HepG2 (cell line): ENCODE measurements at regions not wholly inside any gene's neighbourhood (a gene's known extent, or its start where the extent isn't known, plus 50 kb on each side); places are given as distances from the start of the nearest gene placed in this dataset.

Source experiments
- ATAC-seq: fragments of 200-7000 bp; cut with Tn5 transposase; 3 replicates; pipeline ENCODE4 v1.9.1; 2020; ENCODE audit warnings: mild to moderate bottlenecking, moderate library complexity
- BruUV-seq: library from RNA; stranded (reverse); fragments of 400-500 nt; replicated peaks from 2 replicates; lab custom pipeline; 2021; lab: Mats Ljungman, UMichigan
- CTCF ChIA-PET: fragments of 300-600 bp; formaldehyde crosslinking; extraction: SDS; loops from one replicate; lab custom pipeline; 2021; ENCODE audit warnings: low total read pairs, inconsistent platforms, low intra/inter-chr PET ratio; lab: Yijun Ruan, JAX
- POLR2A ChIA-PET: fragments of 350-600 bp; sonication (Branson Sonifier 250); formaldehyde crosslinking; loops from one replicate; lab custom pipeline; 2020; ENCODE audit warnings: antibody characterized with exemption, inconsistent platforms; lab: Yijun Ruan, JAX
- DNase-seq: peaks from one replicate; pipeline ENCODE4 v3.0.0-alpha.2; 2015; ENCODE audit warnings: low spot score
- FAIRE-seq: peaks from 3 replicates; lab custom pipeline; 2011; peaks lifted over from hg19 to GRCh38; lab: Jason Lieb, UNC
- H2AFZ ChIP-seq: one replicate; pipeline ENCODE4 v1.6.1; 2011; ENCODE audit warnings: low read length, inconsistent platforms
- H3K27ac ChIP-seq: fragments of 300-600 bp; 3 replicates; pipeline ENCODE4 v1.8.0; 2011; ENCODE audit warnings: mixed run types, mild to moderate bottlenecking, mixed read lengths, low read length, inconsistent platforms; ENCODE audit not compliant: insufficient read depth; ENCODE audit errors: extremely low read length
- H3K27me3 ChIP-seq, 2 experiments: fragments of 200-600 bp in 1 of 2; 2 replicates in 1 of 2; 3 replicates in 1 of 2; pipeline versions ENCODE4 v1.6.0 to v1.8.0; 2011; ENCODE audit warnings: low read length in 2 of 2, mild to moderate bottlenecking in 2 of 2, moderate library complexity in 2 of 2, inconsistent platforms in 1 of 2; ENCODE audit not compliant: insufficient read depth in 2 of 2, control insufficient read depth in 1 of 2
- H3K36me3 ChIP-seq, 2 experiments: fragments of 200-600 bp in 1 of 2; replicated peaks in 1 of 2; 2 replicates in 1 of 2; 3 replicates in 1 of 2; pipeline versions ENCODE4 v1.5.1 to v1.8.0; 2011; ENCODE audit warnings: low read length in 2 of 2, inconsistent platforms in 1 of 2; ENCODE audit not compliant: insufficient read depth in 2 of 2, control insufficient read depth in 1 of 2
- H3K4me1 ChIP-seq: 2 replicates; pipeline ENCODE4 v1.5.1; 2012; ENCODE audit warnings: low read length, inconsistent platforms; ENCODE audit not compliant: insufficient read depth
- H3K4me2 ChIP-seq: 2 replicates; pipeline ENCODE4 v1.6.0; 2011; ENCODE audit warnings: low read depth, low read length, inconsistent platforms
- H3K4me3 ChIP-seq, 3 experiments: fragments of 200-600 bp in 1 of 3; sonication (generic), shearing (Covaris generic) in 1 of 3; replicated peaks in 1 of 3; 2 replicates each; pipeline ENCODE4 v1.5.1; 2011 to 2016; ENCODE audit warnings: low read length in 3 of 3, inconsistent platforms in 2 of 3, low read depth in 2 of 3, mild to moderate bottlenecking in 2 of 3, control low read depth in 1 of 3, mixed read lengths in 1 of 3; ENCODE audit not compliant: insufficient read depth in 1 of 3
- H3K79me2 ChIP-seq: one replicate; pipeline ENCODE4 v1.6.1; 2011; ENCODE audit warnings: low read length, inconsistent platforms; ENCODE audit not compliant: insufficient read depth
- H3K9ac ChIP-seq: 2 replicates; pipeline ENCODE4 v1.6.0; 2011; ENCODE audit warnings: mild to moderate bottlenecking, low read depth, low read length, inconsistent platforms; ENCODE audit not compliant: insufficient read depth
- H3K9me3 ChIP-seq: 2 replicates; pipeline ENCODE4 v1.5.1; 2012; ENCODE audit warnings: mild to moderate bottlenecking, low read length
- H4K20me1 ChIP-seq: 2 replicates; pipeline ENCODE4 v1.6.0; 2011; ENCODE audit warnings: inconsistent platforms, mild to moderate bottlenecking, low read length, moderate library complexity; ENCODE audit not compliant: insufficient read depth
- KMT2A ChIP-seq: sonication (generic); formaldehyde crosslinking; IDR thresholded peaks from 2 replicates; pipeline ENCODE4 v1.4.0; 2020; ENCODE audit warnings: missing genetic modification reagents
- MXI1 ChIP-seq: IDR thresholded peaks from 3 replicates; pipeline ENCODE4 v1.6.1; 2012; ENCODE audit warnings: low read depth, low read length, inconsistent platforms, borderline replicate concordance
- NR2C2 ChIP-seq: sonication (generic); formaldehyde crosslinking; IDR thresholded peaks from 2 replicates; pipeline ENCODE4 v1.4.0; 2020; ENCODE audit warnings: missing genetic modification reagents, mild to moderate bottlenecking, moderate library complexity, borderline replicate concordance
- ONECUT2 ChIP-seq: sonication (generic); formaldehyde crosslinking; IDR thresholded peaks from 2 replicates; pipeline ENCODE4 v1.4.0; 2020; ENCODE audit warnings: missing genetic modification reagents
- REPIN1 ChIP-seq: sonication (generic); formaldehyde crosslinking; IDR thresholded peaks from 2 replicates; pipeline ENCODE4 v1.8.0; 2022; ENCODE audit warnings: missing genetic modification reagents, low read depth, mild to moderate bottlenecking, borderline replicate concordance
- TBL1XR1 ChIP-seq: fragments of 150-350 bp; IDR thresholded peaks from 2 replicates; pipeline ENCODE4 v1.6.1; 2014; ENCODE audit warnings: borderline replicate concordance, low read length; ENCODE audit not compliant: partially characterized antibody
- TGIF2 ChIP-seq: IDR thresholded peaks from 2 replicates; pipeline ENCODE4 v1.6.1; 2016; ENCODE audit warnings: control low read depth, missing compliant biosample characterization
- ZNF788 ChIP-seq: sonication (generic); formaldehyde crosslinking; IDR thresholded peaks from 2 replicates; pipeline ENCODE4 v1.5.0; 2020; ENCODE audit warnings: mild to moderate bottlenecking, missing genetic modification reagents, borderline replicate concordance
- ZSCAN22 ChIP-seq: sonication (generic); formaldehyde crosslinking; IDR thresholded peaks from 2 replicates; pipeline ENCODE4 v1.4.0; 2020; ENCODE audit warnings: mild to moderate bottlenecking, missing genetic modification reagents
- WGBS: methylation state at CpG from one replicate; pipeline ENCODE4 v1.1.6; 2017; ENCODE audit warnings: low lambda C conversion rate; 5-methylcytosine and 5-hydroxymethylcytosine counted together
- in situ Hi-C: cut with HindIII; loops from 2 replicates; pipeline ENCODE4 v1.10.0; 2017; ENCODE audit warnings: low pct_unique_long_range_greater_than_20kb; ENCODE audit not compliant: extremely low pct_ligation_motif_present
- intact Hi-C: fragments of 100-400 bp; cut with micrococcal nuclease; formaldehyde crosslinking; loops from one replicate; pipeline ENCODE4 v1.10.0; 2022; ENCODE audit not compliant: unreplicated experiment
- TF ChIP-seq, protein P1 (sequence below): sonication (generic); formaldehyde crosslinking; IDR thresholded peaks from 2 replicates; pipeline ENCODE4 v1.4.0; 2020; ENCODE audit warnings: missing genetic modification reagents
- TF ChIP-seq, protein P2 (sequence below): IDR thresholded peaks from 2 replicates; pipeline ENCODE4 v1.6.1; 2016; ENCODE audit warnings: missing compliant biosample characterization, missing genetic modification reagents, borderline replicate concordance

DNA sequence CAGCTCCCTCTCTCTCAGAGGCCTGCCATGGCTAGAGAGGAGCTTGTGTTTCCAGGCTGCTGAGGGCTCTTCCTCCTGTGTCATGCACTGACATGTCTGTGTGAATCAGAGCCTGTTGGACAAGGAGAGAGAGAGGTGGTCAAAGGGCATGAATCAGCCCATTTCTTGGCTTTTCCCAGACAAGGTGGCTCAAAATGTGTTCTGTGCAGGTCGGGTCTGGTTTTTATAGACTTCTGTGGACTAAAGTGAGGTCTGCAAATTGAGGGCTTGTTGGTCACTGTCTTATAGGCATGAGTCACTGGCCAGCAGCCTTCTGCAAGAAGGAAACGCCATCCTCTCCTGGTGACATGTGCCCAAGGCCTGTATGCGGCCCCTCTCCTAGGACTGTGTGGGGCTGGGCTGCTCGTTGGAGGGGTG is 97.9 kb downstream of the FOXL1 start:
- no peak for TF ChIP-seq TGIF2 (CRISPR knock-in tag)
- TF ChIP-seq NR2C2 (CRISPR knock-in tag): no peak
- TF ChIP-seq REPIN1 (CRISPR knock-in tag): no peak
- TF ChIP-seq TBL1XR1: no peak
- TF ChIP-seq, protein P1, sequence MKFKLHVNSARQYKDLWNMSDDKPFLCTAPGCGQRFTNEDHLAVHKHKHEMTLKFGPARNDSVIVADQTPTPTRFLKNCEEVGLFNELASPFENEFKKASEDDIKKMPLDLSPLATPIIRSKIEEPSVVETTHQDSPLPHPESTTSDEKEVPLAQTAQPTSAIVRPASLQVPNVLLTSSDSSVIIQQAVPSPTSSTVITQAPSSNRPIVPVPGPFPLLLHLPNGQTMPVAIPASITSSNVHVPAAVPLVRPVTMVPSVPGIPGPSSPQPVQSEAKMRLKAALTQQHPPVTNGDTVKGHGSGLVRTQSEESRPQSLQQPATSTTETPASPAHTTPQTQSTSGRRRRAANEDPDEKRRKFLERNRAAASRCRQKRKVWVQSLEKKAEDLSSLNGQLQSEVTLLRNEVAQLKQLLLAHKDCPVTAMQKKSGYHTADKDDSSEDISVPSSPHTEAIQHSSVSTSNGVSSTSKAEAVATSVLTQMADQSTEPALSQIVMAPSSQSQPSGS: no peak
- TF ChIP-seq KMT2A: no peak
- TF ChIP-seq MXI1: no peak
- TF ChIP-seq ZSCAN22 (CRISPR knock-in tag): no peak
- TF ChIP-seq, all 625 proteins: peak for 0
- no peak for DNase-seq
- intact Hi-C loops (no loop called here), in situ Hi-C loops (no loop called here)
- no TSS peak for BruUV-seq
- H3K36me3 ChIP-seq: no peaks in the 10 kb centered on the region
- H3K27me3 ChIP-seq: peaks cover 4 to 37% of the 10 kb centered on the region in 2 experiments; a peak in 4 of 5 replicates
- H3K4me3 ChIP-seq: no peak overlapping the region
- H3K9me3 ChIP-seq: no peaks in the 10 kb centered on the region
- ChIA-PET POLR2A (no interaction called here), CTCF (no interaction called here)
- no peaks in the 10 kb centered on the region for H3K79me2 ChIP-seq
- H2AFZ ChIP-seq: no peak overlapping the region
- no peaks in the 10 kb centered on the region for H3K4me1 ChIP-seq
- no peak overlapping the region for H3K4me2 ChIP-seq
- WGBS: 0% methylated on average over 1 of the region's 4 CpGs
- no peak overlapping the region for H3K9ac ChIP-seq
- no peak overlapping the region for H3K27ac ChIP-seq
- no peak for FAIRE-seq
- ATAC-seq: no peak
- no peaks in the 10 kb centered on the region for H4K20me1 ChIP-seq

DNA sequence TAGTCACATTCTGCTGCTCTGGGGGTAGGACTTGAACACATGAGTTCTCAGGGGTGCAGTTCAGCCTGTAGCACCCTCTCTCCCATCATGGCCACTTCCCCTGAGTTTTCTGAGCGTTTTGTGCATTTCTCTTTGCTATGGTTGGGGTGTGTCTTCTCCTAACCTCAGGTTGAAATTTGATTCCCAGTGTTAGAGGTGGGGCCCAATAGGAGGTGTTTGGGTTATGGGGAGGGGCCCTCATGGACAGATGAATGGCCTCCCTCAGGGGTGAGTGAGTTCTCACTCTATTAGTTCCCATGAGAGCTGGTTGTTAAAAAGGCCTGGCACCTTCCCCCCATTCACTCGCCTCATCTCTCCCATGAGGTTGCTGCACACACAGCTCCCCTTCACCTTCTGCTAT is 101.1 kb downstream of the FOXL1 start:
- intact Hi-C loops: no loop called here
- TF ChIP-seq ZNF788 (CRISPR knock-in tag) (no peak), ONECUT2 (CRISPR knock-in tag) (no peak)
- TF ChIP-seq, protein P2, sequence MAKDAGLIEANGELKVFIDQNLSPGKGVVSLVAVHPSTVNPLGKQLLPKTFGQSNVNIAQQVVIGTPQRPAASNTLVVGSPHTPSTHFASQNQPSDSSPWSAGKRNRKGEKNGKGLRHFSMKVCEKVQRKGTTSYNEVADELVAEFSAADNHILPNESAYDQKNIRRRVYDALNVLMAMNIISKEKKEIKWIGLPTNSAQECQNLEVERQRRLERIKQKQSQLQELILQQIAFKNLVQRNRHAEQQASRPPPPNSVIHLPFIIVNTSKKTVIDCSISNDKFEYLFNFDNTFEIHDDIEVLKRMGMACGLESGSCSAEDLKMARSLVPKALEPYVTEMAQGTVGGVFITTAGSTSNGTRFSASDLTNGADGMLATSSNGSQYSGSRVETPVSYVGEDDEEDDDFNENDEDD (CRISPR knock-in tag): no peak
- peaks cover 0 to 37% of the 10 kb centered on the region in 2 experiments; a peak in 4 of 5 replicates for H3K27me3 ChIP-seq

More for the DNA sequence above, 101.1 kb downstream of the FOXL1 start:
- Histone ChIP-seq H3K4me1 (no peaks in the 10 kb centered on the region), H3K27ac (no peak overlapping the region), H3K36me3 (no peaks in the 10 kb centered on the region), H3K9me3 (no peaks in the 10 kb centered on the region), H3K79me2 (no peaks in the 10 kb centered on the region), H4K20me1 (no peaks in the 10 kb centered on the region), H3K9ac (no peak overlapping the region), H2AFZ (no peak overlapping the region), H3K4me2 (no peak overlapping the region), H3K4me3 (no peak overlapping the region)
- 28% methylated on average over 2 of the region's 2 CpGs for WGBS
- in situ Hi-C loops: no loop called here
- FAIRE-seq (no peak), DNase-seq (no peak), ATAC-seq (no peak)
- ChIA-PET CTCF (no interaction called here), POLR2A (interaction anchor here (1.9 kb wide), 1 partner anchor 15 kb away, joined by 5 read pairs; no protein-coding TSS in a partner anchor)
- no TSS peak for BruUV-seq
